ENCODE measurements at regions not wholly inside any gene's neighbourhood (a gene's known extent, or its start where the extent isn't known, plus 50 kb on each side); places are given as distances from the start of the nearest gene placed in this dataset.

DNA sequence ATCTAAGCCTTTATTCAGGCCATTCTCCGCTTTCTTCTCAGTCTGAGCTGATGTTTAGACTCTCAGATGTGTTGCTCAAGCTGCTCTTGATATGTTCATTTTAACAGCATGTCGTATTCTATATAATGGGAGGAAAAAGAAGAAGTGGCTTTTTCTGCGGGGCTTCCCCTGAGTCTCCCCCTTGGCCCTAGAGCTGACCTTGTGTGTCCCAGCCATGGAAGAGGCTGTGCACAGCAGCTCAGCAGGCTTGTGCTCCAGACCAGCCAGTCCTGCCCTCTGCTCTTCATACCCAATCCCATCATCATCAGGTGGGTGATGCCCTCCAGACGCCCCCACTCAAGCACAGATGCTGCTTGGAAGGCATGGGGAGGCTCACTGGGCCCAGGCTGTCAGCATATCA is 155.1 kb upstream of the CELF4 start:
- TF ChIP-seq POLR2AphosphoS5 (IDR thresholded peaks at IDR 0.05): no peak
- TF ChIP-seq, protein P1, sequence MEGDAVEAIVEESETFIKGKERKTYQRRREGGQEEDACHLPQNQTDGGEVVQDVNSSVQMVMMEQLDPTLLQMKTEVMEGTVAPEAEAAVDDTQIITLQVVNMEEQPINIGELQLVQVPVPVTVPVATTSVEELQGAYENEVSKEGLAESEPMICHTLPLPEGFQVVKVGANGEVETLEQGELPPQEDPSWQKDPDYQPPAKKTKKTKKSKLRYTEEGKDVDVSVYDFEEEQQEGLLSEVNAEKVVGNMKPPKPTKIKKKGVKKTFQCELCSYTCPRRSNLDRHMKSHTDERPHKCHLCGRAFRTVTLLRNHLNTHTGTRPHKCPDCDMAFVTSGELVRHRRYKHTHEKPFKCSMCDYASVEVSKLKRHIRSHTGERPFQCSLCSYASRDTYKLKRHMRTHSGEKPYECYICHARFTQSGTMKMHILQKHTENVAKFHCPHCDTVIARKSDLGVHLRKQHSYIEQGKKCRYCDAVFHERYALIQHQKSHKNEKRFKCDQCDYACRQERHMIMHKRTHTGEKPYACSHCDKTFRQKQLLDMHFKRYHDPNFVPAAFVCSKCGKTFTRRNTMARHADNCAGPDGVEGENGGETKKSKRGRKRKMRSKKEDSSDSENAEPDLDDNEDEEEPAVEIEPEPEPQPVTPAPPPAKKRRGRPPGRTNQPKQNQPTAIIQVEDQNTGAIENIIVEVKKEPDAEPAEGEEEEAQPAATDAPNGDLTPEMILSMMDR (IDR thresholded peaks at IDR 0.05): no peak

All from sigmoid colon (tissue), 4 donors.